Liver (tissue), 8 donors: ENCODE measurements at regions not wholly inside any gene's neighbourhood (a gene's known extent, or its start where the extent isn't known, plus 50 kb on each side); places are given as distances from the start of the nearest gene placed in this dataset.

Experiments
- DNase-seq: peaks from one replicate; pipeline ENCODE4 v3.0.0-alpha.2; 2017; ENCODE audit warnings: low spot score
- H3K27ac ChIP-seq, 2 donors: one replicate each; pipeline ENCODE4 v1.7.0; 2013; ENCODE audit warnings: inconsistent platforms in 2 of 2, low read length in 2 of 2, control low read depth in 1 of 2, low read depth in 1 of 2, mild to moderate bottlenecking in 1 of 2
- H3K27me3 ChIP-seq, 4 donors: one replicate each; pipeline versions ENCODE4 v1.6.1 to v1.7.0; 2013; ENCODE audit warnings: low read length in 3 of 4, inconsistent platforms in 1 of 4, mild to moderate bottlenecking in 1 of 4, moderate library complexity in 1 of 4; ENCODE audit not compliant: control insufficient read depth in 4 of 4, insufficient read depth in 4 of 4
- H3K36me3 ChIP-seq, 4 donors: one replicate each; pipeline versions ENCODE4 v1.6.1 to v1.7.0; 2013; ENCODE audit warnings: low read length in 3 of 4, mild to moderate bottlenecking in 3 of 4, low read depth in 1 of 4, moderate library complexity in 1 of 4; ENCODE audit not compliant: control insufficient read depth in 4 of 4, insufficient read depth in 3 of 4
- H3K4me1 ChIP-seq, 4 donors: one replicate each; pipeline versions ENCODE4 v1.6.1 to v1.7.0; 2013; ENCODE audit warnings: low read length in 3 of 4, mild to moderate bottlenecking in 3 of 4, moderate library complexity in 1 of 4; ENCODE audit not compliant: control insufficient read depth in 4 of 4, insufficient read depth in 4 of 4
- H3K4me3 ChIP-seq, 3 donors: one replicate each; pipeline versions ENCODE4 v1.6.1 to v1.7.0; 2013; ENCODE audit warnings: low read length in 3 of 3, control low read depth in 1 of 3, low read depth in 1 of 3, mild to moderate bottlenecking in 1 of 3
- H3K9ac ChIP-seq, 2 donors: one replicate each; pipeline ENCODE4 v1.7.0; 2013; ENCODE audit warnings: low read length in 2 of 2, mild to moderate bottlenecking in 2 of 2, moderate library complexity in 2 of 2, control low read depth in 1 of 2, low read depth in 1 of 2
- H3K9me3 ChIP-seq, 4 donors: one replicate each; pipeline versions ENCODE4 v1.6.1 to v1.7.0; 2013; ENCODE audit warnings: low read length in 3 of 4; ENCODE audit not compliant: control insufficient read depth in 4 of 4
- CTCF ChIP-seq: fragments of 150-350 bp; IDR thresholded peaks from 2 replicates; pipeline ENCODE4 v1.5.1; 2017; ENCODE audit warnings: improper control_type of control experiment, low read depth, low read length; ENCODE audit not compliant: missing input control
- EGR1 ChIP-seq, 2 donors: IDR thresholded peaks; 2 replicates each; pipeline ENCODE4 v1.6.1; 2016 to 2018; ENCODE audit warnings: antibody characterized with exemption in 2 of 2, low read depth in 2 of 2
- FOXA1 ChIP-seq: IDR thresholded peaks from 2 replicates; pipeline ENCODE4 v1.6.1; 2016; ENCODE audit warnings: antibody characterized with exemption
- FOXA2 ChIP-seq: IDR thresholded peaks from 2 replicates; pipeline ENCODE4 v1.6.1; 2016; ENCODE audit warnings: antibody characterized with exemption
- GABPA ChIP-seq, 2 donors: IDR thresholded peaks in 1 of 2; conservative IDR thresholded peaks in 1 of 2; 2 replicates each; pipeline ENCODE4 v1.6.1; 2016; ENCODE audit warnings: antibody characterized with exemption in 2 of 2, mild to moderate bottlenecking in 1 of 2, moderate library complexity in 1 of 2
- HNF4A ChIP-seq, 2 donors: conservative IDR thresholded peaks; 2 replicates each; pipeline ENCODE4 v1.6.1; 2016; ENCODE audit warnings: antibody characterized with exemption in 2 of 2, mild to moderate bottlenecking in 2 of 2
- HNF4G ChIP-seq: IDR thresholded peaks from 2 replicates; pipeline ENCODE4 v1.6.1; 2016; ENCODE audit warnings: antibody characterized with exemption
- JUND ChIP-seq, 2 donors: IDR thresholded peaks; 2 replicates each; pipeline ENCODE4 v1.6.1; 2016; ENCODE audit warnings: antibody characterized with exemption in 2 of 2
- MAX ChIP-seq: IDR thresholded peaks from 2 replicates; pipeline ENCODE4 v1.6.1; 2016; ENCODE audit warnings: antibody characterized with exemption
- NR2F2 ChIP-seq: IDR thresholded peaks from 2 replicates; pipeline ENCODE4 v1.6.1; 2016; ENCODE audit warnings: antibody characterized with exemption
- RAD21 ChIP-seq, 2 donors: IDR thresholded peaks; 2 replicates each; pipeline ENCODE4 v1.6.1; 2016; ENCODE audit warnings: antibody characterized with exemption in 2 of 2, mild to moderate bottlenecking in 2 of 2
- REST ChIP-seq: IDR thresholded peaks from 2 replicates; pipeline ENCODE4 v1.6.1; 2016; ENCODE audit warnings: antibody characterized with exemption, mild to moderate bottlenecking
- RXRA ChIP-seq, 2 donors: IDR thresholded peaks; 2 replicates each; pipeline ENCODE4 v1.6.1; 2017 to 2018; ENCODE audit warnings: antibody characterized with exemption in 2 of 2, mild to moderate bottlenecking in 1 of 2
- SP1 ChIP-seq: IDR thresholded peaks from 2 replicates; pipeline ENCODE4 v1.6.1; 2018; ENCODE audit warnings: antibody characterized with exemption, mild to moderate bottlenecking
- TAF1 ChIP-seq: conservative IDR thresholded peaks from 2 replicates; pipeline ENCODE4 v1.6.1; 2016; ENCODE audit warnings: antibody characterized with exemption, mild to moderate bottlenecking
- YY1 ChIP-seq: IDR thresholded peaks from 2 replicates; pipeline ENCODE4 v1.6.1; 2016; ENCODE audit warnings: antibody characterized with exemption, mild to moderate bottlenecking
- WGBS: extraction: QIAGEN DNeasy Blood & Tissue Kit; methylation state at CpG from one replicate; pipeline ENCODE4 v1.1.7; 2013; 5-methylcytosine and 5-hydroxymethylcytosine counted together
- TF ChIP-seq, protein P1 (sequence below): IDR thresholded peaks from 2 replicates; pipeline ENCODE4 v1.6.1; 2016; ENCODE audit warnings: antibody characterized with exemption
- TF ChIP-seq, protein P2 (sequence below): IDR thresholded peaks from 2 replicates; pipeline ENCODE4 v1.6.1; 2016; ENCODE audit warnings: antibody characterized with exemption
- donor health status: healthy.
- donor health status: healthy.
- donor health status: healthy.
- donor health status: healthy.
- donor health status: healthy.

- Histone ChIP-seq H3K9ac (no peak overlapping the region), H3K27ac (no peak overlapping the region), H3K4me1 (no peaks in the 10 kb centered on the region), H3K36me3 (no peaks in the 10 kb centered on the region), H3K4me3 (no peak overlapping the region), H3K27me3 (no peaks in the 10 kb centered on the region), H3K9me3 (no peaks in the 10 kb centered on the region)
- TF ChIP-seq REST = no peak
- TF ChIP-seq NR2F2 = no peak
- no peak for TF ChIP-seq MAX
- TF ChIP-seq RXRA (IDR thresholded peaks at IDR 0.05) = no peak
- no peak for TF ChIP-seq FOXA2
- no peak for TF ChIP-seq GABPA (IDR thresholded peaks at IDR 0.05 in 1 of 2, conservative IDR thresholded peaks at IDR 0.05 in 1 of 2)
- no peak for TF ChIP-seq FOXA1
- TF ChIP-seq, protein P1, sequence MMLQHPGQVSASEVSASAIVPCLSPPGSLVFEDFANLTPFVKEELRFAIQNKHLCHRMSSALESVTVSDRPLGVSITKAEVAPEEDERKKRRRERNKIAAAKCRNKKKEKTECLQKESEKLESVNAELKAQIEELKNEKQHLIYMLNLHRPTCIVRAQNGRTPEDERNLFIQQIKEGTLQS = no peak
- no peak for TF ChIP-seq JUND (IDR thresholded peaks at IDR 0.05)
- TF ChIP-seq CTCF = no peak
- TF ChIP-seq SP1 = no peak
- TF ChIP-seq, protein P2, sequence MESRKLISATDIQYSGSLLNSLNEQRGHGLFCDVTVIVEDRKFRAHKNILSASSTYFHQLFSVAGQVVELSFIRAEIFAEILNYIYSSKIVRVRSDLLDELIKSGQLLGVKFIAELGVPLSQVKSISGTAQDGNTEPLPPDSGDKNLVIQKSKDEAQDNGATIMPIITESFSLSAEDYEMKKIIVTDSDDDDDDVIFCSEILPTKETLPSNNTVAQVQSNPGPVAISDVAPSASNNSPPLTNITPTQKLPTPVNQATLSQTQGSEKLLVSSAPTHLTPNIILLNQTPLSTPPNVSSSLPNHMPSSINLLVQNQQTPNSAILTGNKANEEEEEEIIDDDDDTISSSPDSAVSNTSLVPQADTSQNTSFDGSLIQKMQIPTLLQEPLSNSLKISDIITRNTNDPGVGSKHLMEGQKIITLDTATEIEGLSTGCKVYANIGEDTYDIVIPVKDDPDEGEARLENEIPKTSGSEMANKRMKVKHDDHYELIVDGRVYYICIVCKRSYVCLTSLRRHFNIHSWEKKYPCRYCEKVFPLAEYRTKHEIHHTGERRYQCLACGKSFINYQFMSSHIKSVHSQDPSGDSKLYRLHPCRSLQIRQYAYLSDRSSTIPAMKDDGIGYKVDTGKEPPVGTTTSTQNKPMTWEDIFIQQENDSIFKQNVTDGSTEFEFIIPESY = no peak
- no peak for TF ChIP-seq EGR1 (IDR thresholded peaks at IDR 0.05; ENCODE audit: low read depth in 2 of 2)
- TF ChIP-seq TAF1 = no peak
- TF ChIP-seq HNF4G = no peak
- no peak for TF ChIP-seq HNF4A (conservative IDR thresholded peaks at IDR 0.05)
- no peak for TF ChIP-seq RAD21 (IDR thresholded peaks at IDR 0.05)
- no peak for TF ChIP-seq YY1
- WGBS = 80% methylated on average over 2 of the region's 2 CpGs
- no peak for DNase-seq
These were observed 172.3 kb upstream of the TRPC5 start for GRCh38 chrX:112254896-112255295.

DNA sequence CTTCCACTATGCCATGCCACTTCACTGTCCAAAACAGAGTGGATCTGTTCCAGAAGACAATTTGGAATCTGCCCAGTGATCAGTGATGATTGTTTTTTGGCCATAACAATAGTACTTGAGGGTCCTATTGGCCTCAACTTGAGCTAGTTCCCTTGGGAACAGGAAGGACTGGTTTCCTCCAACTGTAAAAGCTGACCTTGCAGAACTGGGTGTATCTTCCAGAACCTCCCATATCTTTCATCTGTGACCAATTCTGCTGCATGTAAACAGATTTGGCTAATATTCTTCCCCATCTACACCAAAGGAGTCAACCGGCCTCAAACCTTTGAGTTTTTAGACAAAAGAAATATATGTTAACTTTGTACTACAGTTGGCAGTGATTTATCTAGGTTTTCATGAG, 165.1 kb upstream of the TRPC5 start:
- no peak for DNase-seq
- no peak for TF ChIP-seq YY1
- no peak for TF ChIP-seq HNF4A (conservative IDR thresholded peaks at IDR 0.05)
- TF ChIP-seq EGR1 (IDR thresholded peaks at IDR 0.05; ENCODE audit: low read depth in 2 of 2) = no peak
- TF ChIP-seq NR2F2 = no peak
- no peak for TF ChIP-seq CTCF
- no peak for TF ChIP-seq RXRA (IDR thresholded peaks at IDR 0.05)
- TF ChIP-seq HNF4G = no peak
- H3K9ac ChIP-seq = no peak overlapping the region
- no peaks in the 10 kb centered on the region for H3K9me3 ChIP-seq
- no peak overlapping the region for H3K27ac ChIP-seq
- no peaks in the 10 kb centered on the region for H3K36me3 ChIP-seq
- no peaks in the 10 kb centered on the region for H3K4me1 ChIP-seq
- H3K4me3 ChIP-seq = no peak overlapping the region
- H3K27me3 ChIP-seq = no peaks in the 10 kb centered on the region
- 89% methylated on average over 1 of the region's 1 CpG for WGBS
